GM12892 (cell line): ENCODE measurements at regions not wholly inside any gene's neighbourhood (a gene's known extent, or its start where the extent isn't known, plus 50 kb on each side); places are given as distances from the start of the nearest gene placed in this dataset.

ENCODE experiments used
- POLR2A ChIP-seq: IDR thresholded peaks from 2 replicates; pipeline ENCODE4 v1.6.1; 2011; ENCODE audit warnings: low read depth, low read length, control low read depth
- TAF1 ChIP-seq: IDR thresholded peaks from 2 replicates; pipeline ENCODE4 v1.6.1; 2011; ENCODE audit warnings: low read depth, mild to moderate bottlenecking, control low read depth, low read length, borderline replicate concordance

- TF ChIP-seq TAF1 (no peak), POLR2A (no peak)
Measured at GRCh38 chr6:164579035-164579434, 730.4 kb downstream of the C6orf118 start.
